H9 (cell line): ENCODE measurements at regions not wholly inside any gene's neighbourhood (a gene's known extent, or its start where the extent isn't known, plus 50 kb on each side); places are given as distances from the start of the nearest gene placed in this dataset.

Experiments used
- DNase-seq: peaks from one replicate; pipeline ENCODE4 v3.0.0-alpha.2; 2017
- H2AFZ ChIP-seq: one replicate; pipeline ENCODE4 v1.6.1; 2013; ENCODE audit warnings: mild to moderate bottlenecking, low read length, control low read depth, moderate library complexity
- H2AK5ac ChIP-seq: 2 replicates; pipeline ENCODE4 v1.6.1; 2013; ENCODE audit warnings: low read length, control low read depth, mixed read lengths; ENCODE audit not compliant: insufficient read length
- H2BK120ac ChIP-seq: one replicate; pipeline ENCODE4 v1.6.1; 2013; ENCODE audit warnings: low read depth, mild to moderate bottlenecking, low read length, control low read depth, inconsistent platforms; ENCODE audit not compliant: poor library complexity, severe bottlenecking
- H2BK12ac ChIP-seq: 2 replicates; pipeline ENCODE4 v1.6.1; 2013; ENCODE audit warnings: low read length, control low read depth, mixed read lengths, low read depth; ENCODE audit not compliant: insufficient read length
- H2BK15ac ChIP-seq: 2 replicates; pipeline ENCODE4 v1.6.1; 2013; ENCODE audit warnings: low read depth, low read length, control low read depth
- H2BK20ac ChIP-seq: one replicate; pipeline ENCODE4 v1.6.1; 2013; ENCODE audit warnings: low read depth, mild to moderate bottlenecking, low read length, control low read depth, inconsistent platforms; ENCODE audit not compliant: poor library complexity, severe bottlenecking
- H2BK5ac ChIP-seq: 2 replicates; pipeline ENCODE4 v1.6.1; 2013; ENCODE audit warnings: low read length, control low read depth, mixed read lengths; ENCODE audit not compliant: insufficient read length
- H3K14ac ChIP-seq: 2 replicates; pipeline ENCODE4 v1.6.1; 2013; ENCODE audit warnings: low read length, control low read depth; ENCODE audit not compliant: insufficient read depth
- H3K18ac ChIP-seq: 2 replicates; pipeline ENCODE4 v1.6.1; 2013; ENCODE audit warnings: low read depth, mild to moderate bottlenecking, mixed read lengths, low read length, control low read depth; ENCODE audit not compliant: insufficient read length
- H3K23ac ChIP-seq: 2 replicates; pipeline ENCODE4 v1.6.1; 2013; ENCODE audit warnings: low read length, control low read depth, mixed read lengths, low read depth; ENCODE audit not compliant: insufficient read length
- H3K23me2 ChIP-seq: 2 replicates; pipeline ENCODE4 v1.6.1; 2013; ENCODE audit warnings: low read depth, mild to moderate bottlenecking, mixed read lengths, low read length, control low read depth; ENCODE audit not compliant: insufficient read length, poor library complexity, severe bottlenecking
- H3K27ac ChIP-seq: 2 replicates; pipeline ENCODE4 v1.5.1; 2013; ENCODE audit warnings: low read length, control low read depth, mixed read lengths, low read depth; ENCODE audit not compliant: insufficient read length
- H3K27me3 ChIP-seq: 2 replicates; pipeline ENCODE4 v1.6.1; 2013; ENCODE audit warnings: low read length, control low read depth, inconsistent platforms; ENCODE audit not compliant: insufficient read depth
- H3K4ac ChIP-seq: 2 replicates; pipeline ENCODE4 v1.6.1; 2013; ENCODE audit warnings: low read depth, mild to moderate bottlenecking, control low read depth, inconsistent platforms, low read length, moderate library complexity
- H3K4me1 ChIP-seq: 2 replicates; pipeline ENCODE4 v1.6.1; 2013; ENCODE audit warnings: low read length, control low read depth, inconsistent platforms; ENCODE audit not compliant: insufficient read depth
- H3K4me2 ChIP-seq: 2 replicates; pipeline ENCODE4 v1.6.1; 2013; ENCODE audit warnings: low read length, control low read depth, mixed read lengths; ENCODE audit not compliant: insufficient read length, insufficient read depth
- H3K56ac ChIP-seq: 2 replicates; pipeline ENCODE4 v1.6.1; 2013; ENCODE audit warnings: low read depth, mild to moderate bottlenecking, mixed read lengths, low read length, control low read depth; ENCODE audit not compliant: insufficient read length
- H3K79me1 ChIP-seq: 2 replicates; pipeline ENCODE4 v1.6.1; 2013; ENCODE audit warnings: low read depth, mild to moderate bottlenecking, moderate library complexity, low read length, control low read depth, inconsistent platforms; ENCODE audit not compliant: insufficient read depth, poor library complexity, severe bottlenecking
- H3K79me2 ChIP-seq: 2 replicates; pipeline ENCODE4 v1.6.1; 2013; ENCODE audit warnings: low read length, control low read depth, inconsistent platforms; ENCODE audit not compliant: insufficient read depth
- H3K9ac ChIP-seq: 2 replicates; pipeline ENCODE4 v1.6.1; 2013; ENCODE audit warnings: low read length, control low read depth, mixed read lengths; ENCODE audit not compliant: insufficient read length; ENCODE audit errors: extremely low read depth
- H3K9me3 ChIP-seq: one replicate; pipeline ENCODE4 v1.6.1; 2013; ENCODE audit warnings: low read depth, low read length, inconsistent platforms; ENCODE audit not compliant: control insufficient read depth
- H3T11ph ChIP-seq: one replicate; pipeline ENCODE4 v1.6.1; 2013; ENCODE audit warnings: mild to moderate bottlenecking, low read length, control low read depth, inconsistent platforms
- H4K20me1 ChIP-seq: one replicate; pipeline ENCODE4 v1.6.1; 2013; ENCODE audit not compliant: control insufficient read depth, insufficient read length, insufficient read depth
- H4K5ac ChIP-seq: 2 replicates; pipeline ENCODE4 v1.6.1; 2013; ENCODE audit warnings: low read depth, mild to moderate bottlenecking, mixed read lengths, low read length, control low read depth; ENCODE audit not compliant: insufficient read length
- H4K8ac ChIP-seq: replicated peaks from 2 replicates; pipeline ENCODE4 v1.6.1; 2013; ENCODE audit warnings: low read length, control low read depth, mixed read lengths, low read depth; ENCODE audit not compliant: insufficient read length
- H4K91ac ChIP-seq: 2 replicates; pipeline ENCODE4 v1.6.1; 2013; ENCODE audit warnings: low read depth, mild to moderate bottlenecking, moderate library complexity, mixed read lengths, low read length, control low read depth; ENCODE audit not compliant: insufficient read length
- H3K27ac Mint-ChIP-seq, 3 experiments: 2 replicates in 2 of 3; 3 replicates in 1 of 3; pipeline ENCODE4 v1.8.0; 2020 to 2021; ENCODE audit warnings: mixed read lengths in 3 of 3, mild to moderate bottlenecking in 1 of 3, moderate library complexity in 1 of 3
- H3K27me3 Mint-ChIP-seq: 2 replicates; pipeline ENCODE4 v1.8.0; 2021; ENCODE audit warnings: low read depth, mild to moderate bottlenecking, moderate library complexity, mixed read lengths
- H3K36me3 Mint-ChIP-seq, 3 experiments: 2 replicates in 2 of 3; 3 replicates in 1 of 3; pipeline ENCODE4 v1.8.0; 2020 to 2021; ENCODE audit warnings: low read depth in 3 of 3, mixed read lengths in 3 of 3; ENCODE audit not compliant: insufficient read depth in 1 of 3
- H3K4me1 Mint-ChIP-seq, 2 experiments: 2 replicates each; pipeline ENCODE4 v1.8.0; 2020; ENCODE audit warnings: mixed read lengths in 2 of 2
- H3K4me3 Mint-ChIP-seq, 2 experiments: 2 replicates in 1 of 2; 3 replicates in 1 of 2; pipeline ENCODE4 v1.8.0; 2020 to 2021; ENCODE audit warnings: mild to moderate bottlenecking in 2 of 2, mixed read lengths in 2 of 2, moderate library complexity in 1 of 2
- H3K9me3 Mint-ChIP-seq, 2 experiments: 2 replicates in 1 of 2; 3 replicates in 1 of 2; pipeline ENCODE4 v1.8.0; 2020; ENCODE audit warnings: mild to moderate bottlenecking in 2 of 2, mixed read lengths in 2 of 2, moderate library complexity in 1 of 2
- CTCF ChIP-seq: fragments of 200-600 bp; sonication (generic); conservative IDR thresholded peaks from 3 replicates; pipeline ENCODE4 v1.8.0; 2021; ENCODE audit warnings: antibody characterized with exemption, mild to moderate bottlenecking
- WGBS: extraction: QIAGEN DNeasy Blood & Tissue Kit; methylation state at CpG from one replicate; pipeline ENCODE4 v1.1.7; 2013; ENCODE audit warnings: missing lambda C conversion rate, low lambda C conversion rate, mixed read lengths; ENCODE audit not compliant: insufficient read length; ENCODE audit errors: extremely low coverage; 5-methylcytosine and 5-hydroxymethylcytosine counted together

GRCh38 chr2:129347486-129348217 is 631.8 kb upstream of the RAB6C start:
- Histone ChIP-seq H3K18ac (no peak overlapping the region), H4K20me1 (no peaks in the 10 kb centered on the region), H3K79me2 (no peaks in the 10 kb centered on the region), H3K23ac (no peak overlapping the region), H3K4ac (no peak overlapping the region), H3K79me1 (no peaks in the 10 kb centered on the region), H3K4me1 (no peaks in the 10 kb centered on the region), H3K56ac (no peak overlapping the region), H2BK12ac (no peak overlapping the region), H3K23me2 (no peaks in the 10 kb centered on the region), H2BK120ac (no peak overlapping the region), H4K5ac (no peak overlapping the region), H4K8ac (no peak overlapping the region), H3K9me3 (no peaks in the 10 kb centered on the region), H3T11ph (no peak overlapping the region), H2BK5ac (no peak overlapping the region), H3K27ac (no peak overlapping the region), H2BK20ac (no peak overlapping the region), H2AFZ (no peak overlapping the region), H3K27me3 (no peaks in the 10 kb centered on the region), H2BK15ac (no peak overlapping the region), H2AK5ac (no peak overlapping the region), H3K4me2 (no peak overlapping the region), H4K91ac (no peak overlapping the region), H3K14ac (no peak overlapping the region), H3K9ac (no peak overlapping the region)
- no peaks in the 10 kb centered on the region for H3K4me1 Mint-ChIP-seq
- H3K4me3 Mint-ChIP-seq, result no peak overlapping the region
- no peak for TF ChIP-seq CTCF
- no peak overlapping the region for H3K27ac Mint-ChIP-seq
- DNase-seq, result no peak
- no peaks in the 10 kb centered on the region for H3K9me3 Mint-ChIP-seq
- H3K36me3 Mint-ChIP-seq, result no peaks in the 10 kb centered on the region
- no peaks in the 10 kb centered on the region; the same call in none of the 2 replicates for H3K27me3 Mint-ChIP-seq
- no CpG with 5 or more reads among the region's 11 CpGs for whole genome bisulfite sequencing
